HCT116 (cell line): ENCODE measurements at regions not wholly inside any gene's neighbourhood (a gene's known extent, or its start where the extent isn't known, plus 50 kb on each side); places are given as distances from the start of the nearest gene placed in this dataset.

Experiments
- ATAC-seq: fragments of 200-7000 bp; cut with Tn5 transposase; 2 replicates; pipeline ENCODE4 v1.9.1; 2020; ENCODE audit warnings: mild to moderate bottlenecking, moderate library complexity
- BruUV-seq: library from RNA; stranded (reverse); fragments of 400-500 nt; replicated peaks from 2 replicates; lab custom pipeline; 2021; lab: Mats Ljungman, UMichigan
- CTCF ChIA-PET: fragments of 300-600 bp; sonication (Branson Sonifier 250); formaldehyde crosslinking; loops from one replicate; lab custom pipeline; 2021; ENCODE audit warnings: antibody characterized with exemption; lab: Charles Lee
- POLR2A ChIA-PET: fragments of 300-600, 350-600 bp; sonication (Branson Sonifier 250); formaldehyde crosslinking; loops from one replicate; lab custom pipeline; 2021; ENCODE audit warnings: antibody characterized with exemption; lab: Charles Lee
- RAD21 ChIA-PET, 2 experiments: fragments of 300-600 bp; sonication (Branson Sonifier 250); formaldehyde crosslinking; loops; one replicate each; lab custom pipeline; 2023; ENCODE audit warnings: low total read pairs in 2 of 2; ENCODE audit not compliant: uncharacterized antibody in 2 of 2, unreplicated experiment in 2 of 2, low non-redundant PET in 1 of 2; lab: Charles Lee
- DNase-seq: peaks from one replicate; pipeline ENCODE4 v3.0.0-alpha.2; 2010; ENCODE audit warnings: low read depth, low spot score
- H2AFZ ChIP-seq: fragments of 200-600 bp; shearing (Covaris generic), sonication (generic); 2 replicates; pipeline ENCODE4 v1.6.1; 2017; ENCODE audit warnings: low read depth, mixed run types, mixed read lengths, antibody characterized with exemption, low read length; ENCODE audit not compliant: poor library complexity, severe bottlenecking
- H3K27ac ChIP-seq: 2 replicates; pipeline ENCODE4 v1.5.1; 2012; ENCODE audit warnings: low read depth, low read length
- H3K27me3 ChIP-seq: fragments of 200-600 bp; sonication (generic); 2 replicates; pipeline ENCODE4 v1.6.1; 2016; ENCODE audit warnings: mixed run types, low read length, mixed read lengths; ENCODE audit not compliant: insufficient read depth
- H3K36me3 ChIP-seq, 2 experiments: fragments of 200-500 bp in 1 of 2; fragments of 200-600 bp in 1 of 2; sonication (Bioruptor generic) in 1 of 2; sonication (generic) in 1 of 2; 2 replicates each; pipeline versions ENCODE4 v1.5.1 to v1.6.1; 2014 to 2016; ENCODE audit warnings: low read length in 2 of 2, inconsistent platforms in 1 of 2, mixed read lengths in 1 of 2, mixed run types in 1 of 2; ENCODE audit not compliant: insufficient read depth in 2 of 2, control insufficient read depth in 1 of 2
- H3K4me1 ChIP-seq, 2 experiments: fragments of 200-600 bp in 1 of 2; sonication (generic) in 1 of 2; 2 replicates each; pipeline versions ENCODE4 v1.5.1 to v1.6.1; 2012 to 2017; ENCODE audit warnings: low read length in 2 of 2, inconsistent platforms in 1 of 2, mild to moderate bottlenecking in 1 of 2, mixed read lengths in 1 of 2, mixed run types in 1 of 2, moderate library complexity in 1 of 2; ENCODE audit not compliant: insufficient read depth in 2 of 2, control insufficient read depth in 1 of 2
- H3K4me2 ChIP-seq: fragments of 200-600 bp; sonication (generic); 2 replicates; pipeline ENCODE4 v1.6.1; 2017; ENCODE audit warnings: mixed run types, low read length, mixed read lengths
- H3K4me3 ChIP-seq, 2 experiments: fragments of 200-600 bp in 1 of 2; sonication (generic) in 1 of 2; replicated peaks in 1 of 2; 2 replicates each; pipeline ENCODE4 v1.5.1; 2011 to 2016; ENCODE audit warnings: low read length in 2 of 2, control low read depth in 1 of 2, low read depth in 1 of 2, mild to moderate bottlenecking in 1 of 2, mixed read lengths in 1 of 2, mixed run types in 1 of 2
- H3K79me2 ChIP-seq: fragments of 200-600 bp; sonication (generic); 2 replicates; pipeline ENCODE4 v1.6.1; 2017; ENCODE audit warnings: mild to moderate bottlenecking, mixed run types, low read length, moderate library complexity, mixed read lengths; ENCODE audit not compliant: insufficient read depth
- H3K9ac ChIP-seq: fragments of 200-600 bp; sonication (generic); 2 replicates; pipeline ENCODE4 v1.6.1; 2016; ENCODE audit warnings: low read length, mixed read lengths
- H3K9me2 ChIP-seq: fragments of 200-600 bp; sonication (generic), shearing (Covaris generic); 2 replicates; pipeline ENCODE4 v1.6.1; 2017; ENCODE audit warnings: mixed run types, mild to moderate bottlenecking, moderate library complexity; ENCODE audit not compliant: insufficient read depth
- H3K9me3 ChIP-seq, 2 experiments: fragments of 200-500 bp in 1 of 2; fragments of 200-600 bp in 1 of 2; sonication (Bioruptor generic) in 1 of 2; sonication (generic) in 1 of 2; 2 replicates each; pipeline ENCODE4 v1.6.1; 2014 to 2017; ENCODE audit warnings: low read length in 2 of 2, mixed read lengths in 2 of 2, inconsistent platforms in 1 of 2, low read depth in 1 of 2, mild to moderate bottlenecking in 1 of 2, mixed run types in 1 of 2, moderate library complexity in 1 of 2; ENCODE audit not compliant: control insufficient read depth in 1 of 2, insufficient read depth in 1 of 2
- H4K20me1 ChIP-seq: fragments of 200-600 bp; sonication (generic), shearing (Covaris generic); 2 replicates; pipeline ENCODE4 v1.6.1; 2017; ENCODE audit warnings: mixed run types, mild to moderate bottlenecking, moderate library complexity; ENCODE audit not compliant: insufficient read depth
- CBX3 ChIP-seq: IDR thresholded peaks from 2 replicates; pipeline ENCODE4 v1.6.1; 2012; ENCODE audit warnings: low read depth
- ELF1 ChIP-seq: IDR thresholded peaks from 2 replicates; pipeline ENCODE4 v1.6.1; 2012; ENCODE audit warnings: low read depth, borderline replicate concordance
- EZH2 ChIP-seq: fragments of 200-600 bp; sonication (generic); IDR thresholded peaks from 2 replicates; pipeline ENCODE4 v1.6.1; 2017; ENCODE audit warnings: antibody characterized with exemption, mixed run types
- POLR2A ChIP-seq: IDR thresholded peaks from 2 replicates; pipeline ENCODE4 v1.7.0; 2011; ENCODE audit warnings: borderline replicate concordance; ENCODE audit not compliant: insufficient read depth, insufficient read length; ENCODE audit errors: extremely low read depth
- POLR2AphosphoS5 ChIP-seq: IDR thresholded peaks from 2 replicates; pipeline ENCODE4 v1.6.1; 2011; ENCODE audit warnings: mild to moderate bottlenecking, low read depth, low read length, moderate library complexity
- YY1 ChIP-seq: IDR thresholded peaks from 2 replicates; pipeline ENCODE4 v1.6.1; 2011; ENCODE audit warnings: low read length, low read depth, moderate library complexity, mild to moderate bottlenecking; ENCODE audit not compliant: insufficient replicate concordance; ENCODE audit errors: extremely low read depth
- intact Hi-C: fragments of 100-400 bp; cut with micrococcal nuclease; formaldehyde crosslinking; loops from 2 replicates; pipeline ENCODE4 v1.10.0; 2022
- TF ChIP-seq, protein P1 (sequence below): IDR thresholded peaks from 2 replicates; pipeline ENCODE4 v1.6.1; 2011; ENCODE audit warnings: mild to moderate bottlenecking, low read length, moderate library complexity; ENCODE audit not compliant: insufficient replicate concordance; ENCODE audit errors: extremely low read depth
- TF ChIP-seq, protein P2 (sequence below): IDR thresholded peaks from 2 replicates; pipeline ENCODE4 v1.6.1; 2012
- TF ChIP-seq, protein P3 (sequence below): IDR thresholded peaks from 2 replicates; pipeline ENCODE4 v1.6.1; 2012
- TF ChIP-seq, protein P4 (sequence below): IDR thresholded peaks from 2 replicates; pipeline ENCODE4 v1.6.1; 2012; ENCODE audit warnings: low read depth

DNA sequence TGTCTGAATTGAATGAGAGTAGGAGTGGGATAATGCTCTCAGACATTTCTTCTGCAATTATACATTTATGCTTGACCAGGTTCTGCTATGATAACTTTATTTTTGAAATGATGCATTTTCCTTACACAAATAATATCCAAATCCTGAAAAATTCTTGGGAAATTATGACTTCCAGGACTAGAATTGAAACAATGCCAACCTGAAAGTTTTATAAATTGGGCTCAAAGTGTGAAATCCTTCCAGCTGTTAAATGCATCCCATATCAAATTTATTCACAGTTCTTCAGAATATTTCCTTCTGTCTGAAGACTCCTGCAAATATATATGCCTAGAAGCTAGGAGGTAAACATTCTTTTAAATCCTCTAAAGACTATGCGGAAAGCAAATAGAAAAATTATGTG lies 155.7 kb upstream of the EYA4 start:
- no peak overlapping the region for H2AFZ ChIP-seq
- no peak overlapping the region for H3K4me3 ChIP-seq
- no peaks in the 10 kb centered on the region for H3K4me1 ChIP-seq
- H3K27me3 ChIP-seq: no peaks in the 10 kb centered on the region
- ChIA-PET RAD21 (no interaction called here), POLR2A (interaction anchor here (1.1 to 1.3 kb wide), 2 partner anchors 14 to 16 kb away, joined by 3 read pairs; no protein-coding TSS in a partner anchor), CTCF (no interaction called here)
- H3K9me2 ChIP-seq: no peaks in the 10 kb centered on the region
- no peak overlapping the region for H3K4me2 ChIP-seq
- H3K79me2 ChIP-seq: no peaks in the 10 kb centered on the region
- no peaks in the 10 kb centered on the region for H3K9me3 ChIP-seq
- no peak overlapping the region for H3K27ac ChIP-seq
- H4K20me1 ChIP-seq: no peaks in the 10 kb centered on the region
- no peak overlapping the region for H3K9ac ChIP-seq
- DNase-seq (no peak), ATAC-seq (no peak)
- no peaks in the 10 kb centered on the region for H3K36me3 ChIP-seq
- intact Hi-C loops: no loop called here
- TF ChIP-seq, protein P1, sequence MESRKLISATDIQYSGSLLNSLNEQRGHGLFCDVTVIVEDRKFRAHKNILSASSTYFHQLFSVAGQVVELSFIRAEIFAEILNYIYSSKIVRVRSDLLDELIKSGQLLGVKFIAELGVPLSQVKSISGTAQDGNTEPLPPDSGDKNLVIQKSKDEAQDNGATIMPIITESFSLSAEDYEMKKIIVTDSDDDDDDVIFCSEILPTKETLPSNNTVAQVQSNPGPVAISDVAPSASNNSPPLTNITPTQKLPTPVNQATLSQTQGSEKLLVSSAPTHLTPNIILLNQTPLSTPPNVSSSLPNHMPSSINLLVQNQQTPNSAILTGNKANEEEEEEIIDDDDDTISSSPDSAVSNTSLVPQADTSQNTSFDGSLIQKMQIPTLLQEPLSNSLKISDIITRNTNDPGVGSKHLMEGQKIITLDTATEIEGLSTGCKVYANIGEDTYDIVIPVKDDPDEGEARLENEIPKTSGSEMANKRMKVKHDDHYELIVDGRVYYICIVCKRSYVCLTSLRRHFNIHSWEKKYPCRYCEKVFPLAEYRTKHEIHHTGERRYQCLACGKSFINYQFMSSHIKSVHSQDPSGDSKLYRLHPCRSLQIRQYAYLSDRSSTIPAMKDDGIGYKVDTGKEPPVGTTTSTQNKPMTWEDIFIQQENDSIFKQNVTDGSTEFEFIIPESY: no peak
- TF ChIP-seq, protein P2, sequence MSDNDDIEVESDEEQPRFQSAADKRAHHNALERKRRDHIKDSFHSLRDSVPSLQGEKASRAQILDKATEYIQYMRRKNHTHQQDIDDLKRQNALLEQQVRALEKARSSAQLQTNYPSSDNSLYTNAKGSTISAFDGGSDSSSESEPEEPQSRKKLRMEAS: no peak
- TF ChIP-seq CBX3 (no peak), ELF1 (no peak), POLR2AphosphoS5 (no peak), EZH2 (no peak), YY1 (no peak), POLR2A (no peak)
- TF ChIP-seq, protein P3, sequence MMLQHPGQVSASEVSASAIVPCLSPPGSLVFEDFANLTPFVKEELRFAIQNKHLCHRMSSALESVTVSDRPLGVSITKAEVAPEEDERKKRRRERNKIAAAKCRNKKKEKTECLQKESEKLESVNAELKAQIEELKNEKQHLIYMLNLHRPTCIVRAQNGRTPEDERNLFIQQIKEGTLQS: no peak
- TF ChIP-seq, protein P4, sequence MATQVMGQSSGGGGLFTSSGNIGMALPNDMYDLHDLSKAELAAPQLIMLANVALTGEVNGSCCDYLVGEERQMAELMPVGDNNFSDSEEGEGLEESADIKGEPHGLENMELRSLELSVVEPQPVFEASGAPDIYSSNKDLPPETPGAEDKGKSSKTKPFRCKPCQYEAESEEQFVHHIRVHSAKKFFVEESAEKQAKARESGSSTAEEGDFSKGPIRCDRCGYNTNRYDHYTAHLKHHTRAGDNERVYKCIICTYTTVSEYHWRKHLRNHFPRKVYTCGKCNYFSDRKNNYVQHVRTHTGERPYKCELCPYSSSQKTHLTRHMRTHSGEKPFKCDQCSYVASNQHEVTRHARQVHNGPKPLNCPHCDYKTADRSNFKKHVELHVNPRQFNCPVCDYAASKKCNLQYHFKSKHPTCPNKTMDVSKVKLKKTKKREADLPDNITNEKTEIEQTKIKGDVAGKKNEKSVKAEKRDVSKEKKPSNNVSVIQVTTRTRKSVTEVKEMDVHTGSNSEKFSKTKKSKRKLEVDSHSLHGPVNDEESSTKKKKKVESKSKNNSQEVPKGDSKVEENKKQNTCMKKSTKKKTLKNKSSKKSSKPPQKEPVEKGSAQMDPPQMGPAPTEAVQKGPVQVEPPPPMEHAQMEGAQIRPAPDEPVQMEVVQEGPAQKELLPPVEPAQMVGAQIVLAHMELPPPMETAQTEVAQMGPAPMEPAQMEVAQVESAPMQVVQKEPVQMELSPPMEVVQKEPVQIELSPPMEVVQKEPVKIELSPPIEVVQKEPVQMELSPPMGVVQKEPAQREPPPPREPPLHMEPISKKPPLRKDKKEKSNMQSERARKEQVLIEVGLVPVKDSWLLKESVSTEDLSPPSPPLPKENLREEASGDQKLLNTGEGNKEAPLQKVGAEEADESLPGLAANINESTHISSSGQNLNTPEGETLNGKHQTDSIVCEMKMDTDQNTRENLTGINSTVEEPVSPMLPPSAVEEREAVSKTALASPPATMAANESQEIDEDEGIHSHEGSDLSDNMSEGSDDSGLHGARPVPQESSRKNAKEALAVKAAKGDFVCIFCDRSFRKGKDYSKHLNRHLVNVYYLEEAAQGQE: no peak
- no TSS peak for BruUV-seq
